ENCODE measurements at regions not wholly inside any gene's neighbourhood (a gene's known extent, or its start where the extent isn't known, plus 50 kb on each side); places are given as distances from the start of the nearest gene placed in this dataset.

GRCh38 chr4:136097676-136098075 is 1434.6 kb downstream of the PCDH18 start:
- DNase-seq (ENCODE audit: low spot score): no peak

GRCh38 chr4:136088211-136088867 is 1444.0 kb downstream of the PCDH18 start:
- DNase-seq (ENCODE audit: low spot score): no peak

GRCh38 chr4:136078976-136079375 is 1453.3 kb downstream of the PCDH18 start:
- DNase-seq (ENCODE audit: low spot score): no peak

- no peak for DNase-seq (ENCODE audit: low spot score)
These were observed 1475.5 kb downstream of the PCDH18 start for GRCh38 chr4:136056748-136057147.

GRCh38 chr4:136055360-136055759 is 1476.9 kb downstream of the PCDH18 start:
- DNase-seq (ENCODE audit: low spot score): no peak

- DNase-seq (ENCODE audit: low spot score): no peak
These were observed 1495.5 kb downstream of the PCDH18 start for GRCh38 chr4:136036744-136037143.

- peak; percentile 10 for DNase-seq (ENCODE audit: low spot score)
These were observed 1499.9 kb downstream of the PCDH18 start for GRCh38 chr4:136032391-136032790.

GRCh38 chr4:136025540-136025939 is 1506.8 kb downstream of the PCDH18 start:
- DNase-seq (ENCODE audit: low spot score): no peak

GRCh38 chr4:136017556-136017955 is 1514.7 kb downstream of the PCDH18 start:
- no peak for DNase-seq (ENCODE audit: low spot score)

GRCh38 chr4:136012220-136012619 is 1520.1 kb downstream of the PCDH18 start:
- DNase-seq (ENCODE audit: low spot score): no peak

GRCh38 chr4:136009258-136009832 is 1522.9 kb downstream of the PCDH18 start:
- DNase-seq (ENCODE audit: low spot score): no peak

- no peak for DNase-seq (ENCODE audit: low spot score)
These were observed 1524.3 kb downstream of the PCDH18 start for GRCh38 chr4:136007991-136008390.

GRCh38 chr4:136002316-136002715 is 1530.0 kb downstream of the PCDH18 start:
- no peak for DNase-seq (ENCODE audit: low spot score)

GRCh38 chr4:136001791-136002190 is 1530.5 kb downstream of the PCDH18 start:
- no peak for DNase-seq (ENCODE audit: low spot score)

- no peak for DNase-seq (ENCODE audit: low spot score)
These were observed 1532.0 kb downstream of the PCDH18 start for GRCh38 chr4:136000246-136000645.

GRCh38 chr4:135994360-135994759 is 1537.9 kb downstream of the PCDH18 start:
- DNase-seq (ENCODE audit: low spot score): no peak

GRCh38 chr4:135976860-135977259 is 1555.4 kb downstream of the PCDH18 start:
- DNase-seq (ENCODE audit: low spot score): no peak

- no peak for DNase-seq (ENCODE audit: low spot score)
These were observed 1565.4 kb downstream of the PCDH18 start for GRCh38 chr4:135966936-135967335.

- DNase-seq (ENCODE audit: low spot score): no peak
These were observed 1569.3 kb downstream of the PCDH18 start for GRCh38 chr4:135963009-135963408.

- no peak for DNase-seq (ENCODE audit: low spot score)
These were observed 1582.4 kb downstream of the PCDH18 start for GRCh38 chr4:135949931-135950330.

- DNase-seq (ENCODE audit: low spot score): no peak
These were observed 1583.5 kb downstream of the PCDH18 start for GRCh38 chr4:135948797-135949196.

- DNase-seq (ENCODE audit: low spot score): no peak
These were observed 1590.6 kb downstream of the PCDH18 start for GRCh38 chr4:135941671-135942070.

GRCh38 chr4:135934026-135934425 is 1598.3 kb downstream of the PCDH18 start:
- DNase-seq (ENCODE audit: low spot score): no peak

GRCh38 chr4:135927651-135928050 is 1604.6 kb downstream of the PCDH18 start:
- no peak for DNase-seq (ENCODE audit: low spot score)

Data from HuH-7 (cell line).